HG03175 (cell line): ENCODE measurements at regions not wholly inside any gene's neighbourhood (a gene's known extent, or its start where the extent isn't known, plus 50 kb on each side); places are given as distances from the start of the nearest gene placed in this dataset.
"Not testable (repeated sequence)": the region's sequence is repeated elsewhere in the genome, so short reads cannot be mapped to it uniquely, and the experiment has no call there.

ENCODE experiments used
- ATAC-seq: cut with Tn5 transposase; IDR thresholded peaks from one replicate; pipeline ENCODE4 v1.9.1; 2021; ENCODE audit warnings: mild to moderate bottlenecking, moderate library complexity; ENCODE audit not compliant: unreplicated experiment

GRCh38 chr4:23117826-23118225 is 425.1 kb downstream of the GBA3 start:
- no peak for ATAC-seq

GRCh38 chr4:23114538-23114937 is 421.8 kb downstream of the GBA3 start:
- no peak for ATAC-seq

- no peak for ATAC-seq
These were observed 420.4 kb downstream of the GBA3 start for GRCh38 chr4:23113104-23113503.

GRCh38 chr4:23106516-23106915 is 413.8 kb downstream of the GBA3 start:
- no peak for ATAC-seq

GRCh38 chr4:23105759-23106370 is 413.1 kb downstream of the GBA3 start:
- no peak for ATAC-seq

GRCh38 chr4:23097251-23097650 is 404.5 kb downstream of the GBA3 start:
- no peak for ATAC-seq

GRCh38 chr4:23091711-23092110 is 399.0 kb downstream of the GBA3 start:
- no peak for ATAC-seq

- ATAC-seq = no peak
These were observed 392.5 kb downstream of the GBA3 start for GRCh38 chr4:23085249-23085568.

- ATAC-seq = no peak
These were observed 392.0 kb downstream of the GBA3 start for GRCh38 chr4:23084559-23085248.

GRCh38 chr4:23083391-23083790 is 390.7 kb downstream of the GBA3 start:
- no peak for ATAC-seq

GRCh38 chr4:23080171-23080570 is 387.4 kb downstream of the GBA3 start:
- ATAC-seq = not testable (repeated sequence)

GRCh38 chr4:23070848-23071570 is 378.3 kb downstream of the GBA3 start:
- no peak for ATAC-seq

GRCh38 chr4:23068756-23069155 is 376.0 kb downstream of the GBA3 start:
- no peak for ATAC-seq

GRCh38 chr4:23068287-23068686 is 375.6 kb downstream of the GBA3 start:
- ATAC-seq = no peak

- no peak for ATAC-seq
These were observed 369.5 kb downstream of the GBA3 start for GRCh38 chr4:23062188-23062587.

- ATAC-seq = no peak
These were observed 368.7 kb downstream of the GBA3 start for GRCh38 chr4:23061431-23061830.

GRCh38 chr4:23060776-23061175 is 368.0 kb downstream of the GBA3 start:
- ATAC-seq = no peak

- no peak for ATAC-seq
These were observed 365.5 kb downstream of the GBA3 start for GRCh38 chr4:23058165-23058776.

GRCh38 chr4:23041501-23041900 is 348.8 kb downstream of the GBA3 start:
- no peak for ATAC-seq

GRCh38 chr4:23040539-23040938 is 347.8 kb downstream of the GBA3 start:
- no peak for ATAC-seq

- no peak for ATAC-seq
These were observed 347.1 kb downstream of the GBA3 start for GRCh38 chr4:23039818-23040217.
